ENCODE measurements at regions not wholly inside any gene's neighbourhood (a gene's known extent, or its start where the extent isn't known, plus 50 kb on each side); places are given as distances from the start of the nearest gene placed in this dataset.
"Not testable (repeated sequence)": the region's sequence is repeated elsewhere in the genome, so short reads cannot be mapped to it uniquely, and the experiment has no call there.

DNA sequence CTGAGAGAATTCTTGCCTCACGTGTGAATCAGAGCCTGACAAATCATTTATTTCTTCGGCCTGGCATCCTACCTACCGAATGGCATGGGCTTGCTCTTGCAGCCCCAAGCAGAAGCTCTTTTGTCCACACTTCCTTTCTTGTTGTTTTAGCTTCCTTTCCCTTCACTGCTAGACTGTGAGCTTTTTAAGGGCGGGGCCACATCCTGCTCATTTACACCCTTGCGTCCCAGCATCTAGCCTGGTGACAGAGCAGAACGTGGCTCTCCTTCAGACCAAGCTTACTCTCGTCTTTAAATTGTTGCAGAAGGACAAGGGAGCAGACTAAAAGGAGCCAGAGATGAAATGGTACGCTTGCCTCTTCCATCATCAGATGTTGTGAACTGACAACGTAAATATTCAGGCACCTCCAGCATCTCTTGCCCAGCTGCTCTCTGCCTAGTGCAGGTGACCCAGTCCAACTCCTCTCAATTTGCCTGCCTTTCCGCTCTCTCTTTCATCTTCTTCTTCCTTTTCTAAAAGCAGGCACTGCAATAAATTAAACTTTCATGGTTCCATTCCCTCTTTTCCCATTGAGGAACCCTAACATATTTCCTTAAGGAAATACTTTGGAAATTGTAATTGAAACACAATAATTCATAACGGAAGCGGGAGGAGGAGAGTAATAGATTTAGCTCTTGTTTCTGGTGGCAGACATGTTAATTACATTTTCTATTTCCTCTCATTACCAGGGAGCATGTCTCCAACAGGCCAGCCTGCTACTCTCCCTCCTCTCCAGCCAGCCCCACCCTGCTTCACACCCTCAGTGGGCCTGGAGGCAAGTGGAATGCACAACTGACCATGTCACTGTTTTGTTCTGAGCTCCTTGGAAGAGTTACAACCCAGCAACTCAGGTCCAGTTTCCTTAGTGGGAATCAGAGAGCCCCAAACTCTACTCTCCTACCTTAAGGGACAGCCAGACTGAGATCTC is 228.1 kb upstream of the TRIB2 start:
- Histone ChIP-seq H3K27me3 (no peaks in the 10 kb centered on the region), H3K27ac (no peak overlapping the region), H3K9me3 (no peaks in the 10 kb centered on the region), H3K4me3 (no peak overlapping the region), H3K4me1 (no peaks in the 10 kb centered on the region), H3K36me3 (no peaks in the 10 kb centered on the region)
- ATAC-seq = peak in 1 of 4 donors; percentile 22
- TF ChIP-seq POLR2A (IDR thresholded peaks at IDR 0.05) = no peak
- TF ChIP-seq, protein P1, sequence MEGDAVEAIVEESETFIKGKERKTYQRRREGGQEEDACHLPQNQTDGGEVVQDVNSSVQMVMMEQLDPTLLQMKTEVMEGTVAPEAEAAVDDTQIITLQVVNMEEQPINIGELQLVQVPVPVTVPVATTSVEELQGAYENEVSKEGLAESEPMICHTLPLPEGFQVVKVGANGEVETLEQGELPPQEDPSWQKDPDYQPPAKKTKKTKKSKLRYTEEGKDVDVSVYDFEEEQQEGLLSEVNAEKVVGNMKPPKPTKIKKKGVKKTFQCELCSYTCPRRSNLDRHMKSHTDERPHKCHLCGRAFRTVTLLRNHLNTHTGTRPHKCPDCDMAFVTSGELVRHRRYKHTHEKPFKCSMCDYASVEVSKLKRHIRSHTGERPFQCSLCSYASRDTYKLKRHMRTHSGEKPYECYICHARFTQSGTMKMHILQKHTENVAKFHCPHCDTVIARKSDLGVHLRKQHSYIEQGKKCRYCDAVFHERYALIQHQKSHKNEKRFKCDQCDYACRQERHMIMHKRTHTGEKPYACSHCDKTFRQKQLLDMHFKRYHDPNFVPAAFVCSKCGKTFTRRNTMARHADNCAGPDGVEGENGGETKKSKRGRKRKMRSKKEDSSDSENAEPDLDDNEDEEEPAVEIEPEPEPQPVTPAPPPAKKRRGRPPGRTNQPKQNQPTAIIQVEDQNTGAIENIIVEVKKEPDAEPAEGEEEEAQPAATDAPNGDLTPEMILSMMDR (IDR thresholded peaks at IDR 0.05) = no peak
- 43% methylated on average over 12 of the region's 12 CpGs for whole genome bisulfite sequencing (ENCODE audit: insufficient coverage, low coverage, low lambda C conversion rate, missing lambda C conversion rate)
- intact Hi-C loops (cut with DNase I) = no loop called here
- DNase-seq = no peak

DNA sequence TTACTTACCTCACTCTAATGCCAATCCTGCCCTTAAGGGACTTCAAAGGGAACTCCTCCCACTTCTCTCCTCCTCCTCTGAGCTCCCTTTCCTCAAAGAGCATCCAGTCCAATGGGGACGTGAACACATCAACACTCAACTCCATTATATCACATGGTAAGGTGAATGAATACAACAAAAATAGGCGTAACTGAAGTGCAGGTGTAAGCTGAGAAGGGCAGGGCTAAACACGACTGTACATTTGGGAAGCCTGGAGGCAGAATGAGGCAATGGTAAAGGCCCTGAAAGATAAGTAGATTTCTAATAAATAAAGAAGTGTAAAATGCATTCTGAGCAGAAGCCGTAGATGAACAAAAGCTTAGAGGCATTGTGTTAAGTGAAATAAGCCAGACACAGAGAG is 226.1 kb upstream of the TRIB2 start:
- TF ChIP-seq, protein P1 (IDR thresholded peaks at IDR 0.05) = no peak
- TF ChIP-seq POLR2A (IDR thresholded peaks at IDR 0.05) = no peak
- intact Hi-C loops (cut with DNase I) = no loop called here
- H3K36me3 ChIP-seq = no peaks in the 10 kb centered on the region
- H3K9me3 ChIP-seq = no peaks in the 10 kb centered on the region
- H3K27me3 ChIP-seq = no peaks in the 10 kb centered on the region
- no peak overlapping the region for H3K4me3 ChIP-seq
- DNase-seq (no peak), ATAC-seq (no peak)
- H3K27ac ChIP-seq = no peak overlapping the region
- 85% methylated on average over 4 of the region's 4 CpGs for WGBS (ENCODE audit: insufficient coverage, low coverage, low lambda C conversion rate, missing lambda C conversion rate)
- no peaks in the 10 kb centered on the region for H3K4me1 ChIP-seq

DNA sequence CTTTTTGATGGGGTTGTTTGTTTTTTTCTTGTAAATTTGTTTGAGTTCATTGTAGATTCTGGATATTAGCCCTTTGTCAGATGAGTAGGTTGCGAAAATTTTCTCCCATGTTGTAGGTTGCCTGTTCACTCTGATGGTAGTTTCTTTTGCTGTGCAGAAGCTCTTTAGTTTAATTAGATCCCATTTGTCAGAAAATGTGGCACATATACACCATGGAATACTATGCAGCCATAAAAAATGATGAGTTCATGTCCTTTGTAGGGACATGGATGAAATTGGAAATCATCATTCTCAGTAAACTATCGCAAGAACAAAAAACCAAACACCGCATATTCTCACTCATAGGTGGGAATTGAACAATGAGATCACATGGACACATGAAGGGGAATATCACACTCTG is 224.4 kb upstream of the TRIB2 start:
- intact Hi-C loops (cut with DNase I); H3K36me3 ChIP-seq; H3K4me3 ChIP-seq; H3K27me3 ChIP-seq; H3K4me1 ChIP-seq; ATAC-seq; H3K9me3 ChIP-seq; DNase-seq; H3K27ac ChIP-seq: not testable (repeated sequence)
- no CpG with 5 or more reads among the region's 3 CpGs for WGBS (ENCODE audit: insufficient coverage, low coverage, low lambda C conversion rate, missing lambda C conversion rate)

DNA sequence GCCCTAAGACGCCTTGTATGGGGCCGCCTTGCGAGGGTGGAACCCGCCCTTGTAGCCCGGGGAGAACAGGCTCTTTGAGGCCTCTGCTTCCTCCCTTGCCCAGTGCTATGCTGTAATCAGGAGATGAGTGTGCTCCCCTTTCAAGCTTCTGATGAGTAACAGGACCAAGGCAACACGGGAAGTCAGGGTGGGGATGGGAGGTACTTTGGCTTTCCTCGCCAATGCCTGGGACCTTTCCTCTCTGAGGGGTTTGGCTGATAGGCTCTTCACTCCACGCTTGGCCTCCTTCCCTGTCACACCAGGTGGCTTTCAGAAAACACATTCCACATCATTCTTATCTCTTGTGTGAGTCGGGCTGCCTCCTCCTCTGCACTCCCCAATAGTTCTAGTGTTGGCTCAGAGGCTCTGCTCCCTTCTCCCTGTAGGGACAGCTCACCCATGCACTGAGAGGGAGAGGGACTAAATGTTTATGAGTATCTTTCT is 223.7 kb upstream of the TRIB2 start:
- DNase-seq = no peak

More for the DNA sequence above, 223.7 kb upstream of the TRIB2 start:
- H3K4me3 ChIP-seq = no peak overlapping the region
- intact Hi-C loops (cut with DNase I) = no loop called here
- H3K36me3 ChIP-seq = no peaks in the 10 kb centered on the region
- TF ChIP-seq POLR2A (IDR thresholded peaks at IDR 0.05) = no peak
- TF ChIP-seq, protein P1 (IDR thresholded peaks at IDR 0.05) = no peak
- H3K27ac ChIP-seq = no peak overlapping the region
- H3K4me1 ChIP-seq = no peaks in the 10 kb centered on the region
- no peaks in the 10 kb centered on the region for H3K27me3 ChIP-seq
- 76% methylated on average over 6 of the region's 9 CpGs for WGBS (ENCODE audit: insufficient coverage, low coverage, low lambda C conversion rate, missing lambda C conversion rate)
- no peaks in the 10 kb centered on the region for H3K9me3 ChIP-seq
- no peak for ATAC-seq

All from right lobe of liver (tissue), 6 donors.